Non-pigmented ciliary epithelial cell (primary cell): ENCODE measurements at regions not wholly inside any gene's neighbourhood (a gene's known extent, or its start where the extent isn't known, plus 50 kb on each side); places are given as distances from the start of the nearest gene placed in this dataset.

ENCODE experiments used
- DNase-seq: peaks from one replicate; pipeline ENCODE4 v3.0.0-alpha.2; 2010; ENCODE audit warnings: low read depth

- no peak for DNase-seq
Measured at GRCh38 chr20:23231561-23232218, 118.9 kb upstream of the NXT1 start.

GRCh38 chr20:23230766-23231385 lies 119.7 kb upstream of the NXT1 start:
- DNase-seq = no peak

- DNase-seq = no peak
Measured at GRCh38 chr20:23229989-23230388, 120.6 kb upstream of the NXT1 start.

GRCh38 chr20:23228912-23229311 lies 121.7 kb upstream of the NXT1 start:
- DNase-seq = peak; percentile 51

- no peak for DNase-seq
Measured at GRCh38 chr20:23227976-23228375, 122.6 kb upstream of the NXT1 start.

GRCh38 chr20:23227274-23227673 lies 123.3 kb upstream of the NXT1 start:
- no peak for DNase-seq

- no peak for DNase-seq
Measured at GRCh38 chr20:23226612-23227265, 123.9 kb upstream of the NXT1 start.

GRCh38 chr20:23225407-23226060 lies 125.1 kb upstream of the NXT1 start:
- peak; percentile 55 for DNase-seq

GRCh38 chr20:23224806-23225205 lies 125.8 kb upstream of the NXT1 start:
- no peak for DNase-seq

GRCh38 chr20:23223908-23224580 lies 126.5 kb upstream of the NXT1 start:
- DNase-seq = no peak

GRCh38 chr20:23222531-23223200 lies 127.9 kb upstream of the NXT1 start:
- no peak for DNase-seq

- no peak for DNase-seq
Measured at GRCh38 chr20:23217023-23217422, 130.9 kb upstream of the CD93 start.

GRCh38 chr20:23215344-23215995 lies 129.3 kb upstream of the CD93 start:
- no peak for DNase-seq

- DNase-seq = no peak
Measured at GRCh38 chr20:23214903-23215302, 128.8 kb upstream of the CD93 start.

- no peak for DNase-seq
Measured at GRCh38 chr20:23212464-23212995, 126.4 kb upstream of the CD93 start.

GRCh38 chr20:23212011-23212410 lies 125.9 kb upstream of the CD93 start:
- no peak for DNase-seq

GRCh38 chr20:23211164-23211563 lies 125.0 kb upstream of the CD93 start:
- DNase-seq = no peak

GRCh38 chr20:23207826-23208540 lies 121.9 kb upstream of the CD93 start:
- no peak for DNase-seq

- DNase-seq = no peak
Measured at GRCh38 chr20:23206995-23207394, 120.9 kb upstream of the CD93 start.

GRCh38 chr20:23206061-23206460 lies 119.9 kb upstream of the CD93 start:
- DNase-seq = no peak
